Endothelial cell of umbilical vein (primary cell): ENCODE measurements at regions not wholly inside any gene's neighbourhood (a gene's known extent, or its start where the extent isn't known, plus 50 kb on each side); places are given as distances from the start of the nearest gene placed in this dataset.
A peak's percentile ranks its signal among the peaks of the same experiment; 100 is the strongest.

Source experiments
- BruUV-seq: library from RNA; stranded (reverse); fragments of 400-500 nt; replicated peaks from 2 replicates; lab custom pipeline; 2021; lab: Mats Ljungman, UMichigan
- CTCF ChIA-PET: fragments of 300-600, 350-600 bp; sonication (Branson Sonifier 250); formaldehyde crosslinking; loops from one replicate; lab custom pipeline; 2021; ENCODE audit warnings: antibody characterized with exemption, inconsistent platforms; lab: Charles Lee
- POLR2A ChIA-PET: fragments of 300-600, 350-600 bp; sonication (Branson Sonifier 250); formaldehyde crosslinking; loops from one replicate; lab custom pipeline; 2021; ENCODE audit warnings: antibody characterized with exemption, inconsistent platforms; lab: Charles Lee
- DNase-seq: peaks from one replicate; pipeline ENCODE4 v3.0.0-alpha.2; 2011; ENCODE audit warnings: low read depth, low spot score
- FAIRE-seq: peaks from 2 replicates; lab custom pipeline; 2011; peaks lifted over from hg19 to GRCh38; lab: Jason Lieb, UNC
- H2AFZ ChIP-seq: 2 replicates; pipeline ENCODE4 v1.6.0; 2012; ENCODE audit warnings: low read depth, low read length, control low read depth, inconsistent platforms
- H3K27ac ChIP-seq: 2 replicates; pipeline ENCODE4 v1.5.1; 2011; ENCODE audit warnings: low read depth, mild to moderate bottlenecking, control low read depth, low read length, moderate library complexity; ENCODE audit not compliant: insufficient read depth
- H3K27me3 ChIP-seq, 2 experiments: 2 replicates each; pipeline versions ENCODE4 v1.6.0 to v1.6.1; 2011; ENCODE audit warnings: low read length in 2 of 2, mixed read lengths in 1 of 2; ENCODE audit not compliant: control insufficient read depth in 2 of 2, insufficient read depth in 2 of 2
- H3K36me3 ChIP-seq, 2 experiments: 2 replicates in 1 of 2; 3 replicates in 1 of 2; pipeline ENCODE4 v1.5.1; 2011; ENCODE audit warnings: low read length in 2 of 2, mild to moderate bottlenecking in 1 of 2, moderate library complexity in 1 of 2; ENCODE audit not compliant: control insufficient read depth in 2 of 2, insufficient read depth in 2 of 2; ENCODE audit errors: extremely low read depth in 1 of 2
- H3K4me1 ChIP-seq: 3 replicates; pipeline ENCODE4 v1.5.1; 2011; ENCODE audit warnings: mild to moderate bottlenecking, low read length; ENCODE audit not compliant: control insufficient read depth, insufficient read depth; ENCODE audit errors: extremely low read depth
- H3K4me2 ChIP-seq: 2 replicates; pipeline ENCODE4 v1.6.1; 2011; ENCODE audit warnings: low read length, control low read depth, mixed read lengths; ENCODE audit not compliant: insufficient read depth
- H3K4me3 ChIP-seq, 3 experiments: fragments of 200-600 bp in 1 of 3; sonication (generic), shearing (Covaris generic) in 1 of 3; replicated peaks in 1 of 3; 2 replicates each; pipeline ENCODE4 v1.5.1; 2011 to 2016; ENCODE audit warnings: control low read depth in 3 of 3, low read length in 3 of 3, mild to moderate bottlenecking in 2 of 3, inconsistent platforms in 1 of 3, low read depth in 1 of 3, moderate library complexity in 1 of 3; ENCODE audit not compliant: insufficient read depth in 1 of 3
- H3K79me2 ChIP-seq: 2 replicates; pipeline ENCODE4 v1.6.0; 2012; ENCODE audit warnings: low read length, inconsistent platforms; ENCODE audit not compliant: control insufficient read depth, insufficient read depth
- H3K9ac ChIP-seq: replicated peaks from 2 replicates; pipeline ENCODE3; 2011; ENCODE audit warnings: low read length, control low read depth; ENCODE audit not compliant: insufficient read depth; ENCODE audit errors: extremely low read depth
- H3K9me1 ChIP-seq: replicated peaks from 3 replicates; pipeline ENCODE4 v1.6.0; 2011; ENCODE audit warnings: mild to moderate bottlenecking, low read length; ENCODE audit not compliant: control insufficient read depth, insufficient read depth; ENCODE audit errors: extremely low read depth
- H3K9me3 ChIP-seq: replicated peaks from 2 replicates; pipeline ENCODE4 v1.5.1; 2012; ENCODE audit warnings: low read length, inconsistent platforms; ENCODE audit not compliant: control insufficient read depth, insufficient read depth
- H4K20me1 ChIP-seq: replicated peaks from 2 replicates; pipeline ENCODE3; 2011; ENCODE audit warnings: mild to moderate bottlenecking, low read length; ENCODE audit not compliant: control insufficient read depth, insufficient read depth; ENCODE audit errors: extremely low read depth
- FOS ChIP-seq: IDR thresholded peaks from 2 replicates; pipeline ENCODE4 v1.6.1; 2011; ENCODE audit warnings: mild to moderate bottlenecking, low read length, moderate library complexity, borderline replicate concordance; ENCODE audit not compliant: insufficient read depth
- JUN ChIP-seq: IDR thresholded peaks from 2 replicates; pipeline ENCODE4 v1.6.1; 2011; ENCODE audit warnings: borderline replicate concordance, low read depth; ENCODE audit not compliant: insufficient read length, insufficient read depth
- POLR2A ChIP-seq: IDR thresholded peaks from 2 replicates; pipeline ENCODE4 v1.6.1; 2012; ENCODE audit warnings: low read depth, mild to moderate bottlenecking, control low read depth, low read length
- POLR2AphosphoS5 ChIP-seq: IDR thresholded peaks from 2 replicates; pipeline ENCODE4 v1.6.1; 2012; ENCODE audit warnings: low read depth, mild to moderate bottlenecking, control low read depth, low read length, moderate library complexity; ENCODE audit not compliant: insufficient read depth
- dilution Hi-C: fragments of 300-500 bp; cut with MboI; formaldehyde crosslinking; loops from one replicate; pipeline ENCODE4 v1.15.0; 2019; ENCODE audit warnings: low sequenced_read_pairs; ENCODE audit not compliant: extremely low pct_ligation_motif_present
- intact Hi-C: fragments of 100-400 bp; cut with micrococcal nuclease; formaldehyde crosslinking; loops from one replicate; pipeline ENCODE4 v1.10.0; 2022

DNA sequence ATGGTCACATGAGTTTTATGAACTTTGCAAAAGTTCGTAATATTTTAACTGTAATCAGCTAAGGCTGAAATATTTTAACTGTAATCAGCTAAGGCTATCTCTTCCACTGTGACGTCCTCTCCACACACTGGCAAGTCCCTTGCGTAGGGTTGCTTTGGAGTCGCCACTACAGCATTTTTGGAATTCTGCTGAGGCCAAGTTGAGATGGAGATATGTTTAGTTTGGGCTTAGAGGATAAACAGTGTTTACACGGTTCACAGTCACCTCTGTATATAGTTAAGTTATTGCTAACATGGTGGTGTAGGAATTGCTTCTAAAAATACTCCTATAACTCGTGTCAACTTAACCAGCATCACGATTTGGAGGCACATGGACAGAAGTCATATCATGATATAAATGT lies 143.6 kb upstream of the SERP2 start:
- Histone ChIP-seq H3K9me3 (no peaks in the 10 kb centered on the region), H3K9ac (no peak overlapping the region), H3K27ac (peak overlapping the region; percentile 19), H3K4me1 (peaks cover 16% of the 10 kb centered on the region), H3K9me1 (no peaks in the 10 kb centered on the region), H3K4me2 (no peak overlapping the region), H3K4me3 (no peak overlapping the region), H2AFZ (no peak overlapping the region), H3K36me3 (no peaks in the 10 kb centered on the region), H4K20me1 (no peaks in the 10 kb centered on the region), H3K79me2 (no peaks in the 10 kb centered on the region), H3K27me3 (no peaks in the 10 kb centered on the region)
- FAIRE-seq = no peak
- BruUV-seq = no TSS peak
- dilution Hi-C loops (no loop called here), intact Hi-C loops (no loop called here)
- POLR2A ChIA-PET = interaction anchor here (1.2 kb wide), 1 partner anchor 207 kb away, joined by 3 read pairs; no protein-coding TSS in a partner anchor
- TF ChIP-seq JUN (no peak), FOS (no peak), POLR2AphosphoS5 (no peak)
- CTCF ChIA-PET = no interaction called here
- no peak for DNase-seq

DNA sequence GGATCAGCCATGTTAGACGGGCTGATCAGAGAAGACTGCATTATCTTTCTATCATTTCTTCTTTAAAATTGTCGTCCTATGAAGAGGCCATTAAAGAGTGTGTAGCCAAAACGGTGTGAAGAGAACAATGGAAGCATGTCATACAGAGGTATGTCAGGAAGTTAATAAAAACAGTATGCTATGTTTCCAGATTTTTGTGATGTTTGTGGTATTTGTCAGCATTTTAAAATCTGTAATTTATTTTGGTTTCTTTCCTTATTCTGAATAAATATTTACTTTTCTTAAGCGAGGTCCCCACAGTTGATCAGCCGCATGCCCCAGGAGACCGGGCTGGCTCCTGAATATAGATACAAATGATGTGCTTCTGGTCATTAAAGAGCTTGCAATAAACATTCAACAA lies 142.9 kb upstream of the SERP2 start:
- dilution Hi-C loops (no loop called here), intact Hi-C loops (no loop called here)
- Histone ChIP-seq H3K4me2 (peak overlapping the region; percentile 6), H3K27ac (peak overlapping the region; percentile 70), H3K4me1 (peaks cover 16% of the 10 kb centered on the region), H4K20me1 (no peaks in the 10 kb centered on the region), H3K9ac (no peak overlapping the region), H3K9me1 (no peaks in the 10 kb centered on the region), H3K9me3 (no peaks in the 10 kb centered on the region), H3K36me3 (no peaks in the 10 kb centered on the region), H3K4me3 (no peak overlapping the region), H3K27me3 (no peaks in the 10 kb centered on the region), H2AFZ (no peak overlapping the region), H3K79me2 (no peaks in the 10 kb centered on the region)
- DNase-seq (peak; percentile 51), FAIRE-seq (peak; percentile 76)
- TF ChIP-seq POLR2A (no peak), JUN (peak; percentile 48)
- no TSS peak for BruUV-seq
- CTCF ChIA-PET = interaction anchor here (1.2 kb wide), 1 partner anchor 39 kb away, joined by 3 read pairs; no protein-coding TSS in a partner anchor
- POLR2A ChIA-PET = interaction anchor here (1.2 kb wide), 1 partner anchor 206 kb away, joined by 6 read pairs; no protein-coding TSS in a partner anchor
